ENCODE measurements at regions not wholly inside any gene's neighbourhood (a gene's known extent, or its start where the extent isn't known, plus 50 kb on each side); places are given as distances from the start of the nearest gene placed in this dataset.

GRCh38 chr6:49348561-49348960 is 114.5 kb downstream of the MMUT start:
- TF ChIP-seq, protein P1, sequence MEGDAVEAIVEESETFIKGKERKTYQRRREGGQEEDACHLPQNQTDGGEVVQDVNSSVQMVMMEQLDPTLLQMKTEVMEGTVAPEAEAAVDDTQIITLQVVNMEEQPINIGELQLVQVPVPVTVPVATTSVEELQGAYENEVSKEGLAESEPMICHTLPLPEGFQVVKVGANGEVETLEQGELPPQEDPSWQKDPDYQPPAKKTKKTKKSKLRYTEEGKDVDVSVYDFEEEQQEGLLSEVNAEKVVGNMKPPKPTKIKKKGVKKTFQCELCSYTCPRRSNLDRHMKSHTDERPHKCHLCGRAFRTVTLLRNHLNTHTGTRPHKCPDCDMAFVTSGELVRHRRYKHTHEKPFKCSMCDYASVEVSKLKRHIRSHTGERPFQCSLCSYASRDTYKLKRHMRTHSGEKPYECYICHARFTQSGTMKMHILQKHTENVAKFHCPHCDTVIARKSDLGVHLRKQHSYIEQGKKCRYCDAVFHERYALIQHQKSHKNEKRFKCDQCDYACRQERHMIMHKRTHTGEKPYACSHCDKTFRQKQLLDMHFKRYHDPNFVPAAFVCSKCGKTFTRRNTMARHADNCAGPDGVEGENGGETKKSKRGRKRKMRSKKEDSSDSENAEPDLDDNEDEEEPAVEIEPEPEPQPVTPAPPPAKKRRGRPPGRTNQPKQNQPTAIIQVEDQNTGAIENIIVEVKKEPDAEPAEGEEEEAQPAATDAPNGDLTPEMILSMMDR (IDR thresholded peaks at IDR 0.05): no peak
- TF ChIP-seq POLR2A (IDR thresholded peaks at IDR 0.05) (no peak), EP300 (IDR thresholded peaks at IDR 0.05) (no peak)

Data from gastroesophageal sphincter (tissue), 3 donors.